ENCODE measurements at regions not wholly inside any gene's neighbourhood (a gene's known extent, or its start where the extent isn't known, plus 50 kb on each side); places are given as distances from the start of the nearest gene placed in this dataset.

GRCh38 chr9:120319452-120319851 is 260.5 kb downstream of the CDK5RAP2 start:
- TF ChIP-seq POLR2A (IDR thresholded peaks at IDR 0.05), result no peak
- no peak for TF ChIP-seq CTCF (IDR thresholded peaks at IDR 0.05)
